ENCODE measurements at regions not wholly inside any gene's neighbourhood (a gene's known extent, or its start where the extent isn't known, plus 50 kb on each side); places are given as distances from the start of the nearest gene placed in this dataset.

DNA sequence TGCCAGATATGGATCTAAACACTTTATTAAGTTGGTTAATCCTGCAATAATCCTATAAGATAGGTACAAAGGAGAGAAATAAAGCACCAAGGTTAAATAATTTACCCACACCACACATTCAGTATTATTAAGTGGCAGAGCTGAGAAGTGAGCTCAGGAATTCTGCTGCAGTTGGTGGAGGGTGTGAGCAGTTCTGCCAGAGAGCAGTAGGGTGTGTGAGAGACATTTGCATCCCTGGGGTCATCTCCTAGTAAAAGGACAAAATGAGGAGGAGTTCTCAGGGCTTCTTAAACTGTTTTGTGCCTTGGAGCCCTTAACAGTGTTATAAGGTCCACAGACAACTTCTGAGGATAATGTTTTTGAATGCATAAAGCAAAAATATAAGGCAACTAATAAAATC lies 484.5 kb downstream of the TAFA4 start:
- no TSS peak for BruUV-seq (replicated peaks)
- H3K4me3 ChIP-seq (ENCODE audit: low read depth, low read length) = no peak overlapping the region
- DNase-seq = no peak
- ChIA-PET POLR2A (no interaction called here), CTCF (no interaction called here)
- TF ChIP-seq, protein P1, sequence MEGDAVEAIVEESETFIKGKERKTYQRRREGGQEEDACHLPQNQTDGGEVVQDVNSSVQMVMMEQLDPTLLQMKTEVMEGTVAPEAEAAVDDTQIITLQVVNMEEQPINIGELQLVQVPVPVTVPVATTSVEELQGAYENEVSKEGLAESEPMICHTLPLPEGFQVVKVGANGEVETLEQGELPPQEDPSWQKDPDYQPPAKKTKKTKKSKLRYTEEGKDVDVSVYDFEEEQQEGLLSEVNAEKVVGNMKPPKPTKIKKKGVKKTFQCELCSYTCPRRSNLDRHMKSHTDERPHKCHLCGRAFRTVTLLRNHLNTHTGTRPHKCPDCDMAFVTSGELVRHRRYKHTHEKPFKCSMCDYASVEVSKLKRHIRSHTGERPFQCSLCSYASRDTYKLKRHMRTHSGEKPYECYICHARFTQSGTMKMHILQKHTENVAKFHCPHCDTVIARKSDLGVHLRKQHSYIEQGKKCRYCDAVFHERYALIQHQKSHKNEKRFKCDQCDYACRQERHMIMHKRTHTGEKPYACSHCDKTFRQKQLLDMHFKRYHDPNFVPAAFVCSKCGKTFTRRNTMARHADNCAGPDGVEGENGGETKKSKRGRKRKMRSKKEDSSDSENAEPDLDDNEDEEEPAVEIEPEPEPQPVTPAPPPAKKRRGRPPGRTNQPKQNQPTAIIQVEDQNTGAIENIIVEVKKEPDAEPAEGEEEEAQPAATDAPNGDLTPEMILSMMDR (IDR thresholded peaks at IDR 0.05; ENCODE audit: insufficient read depth in 1 of 2, low read depth in 1 of 2, low read length in 1 of 2, severe bottlenecking in 1 of 2, unreplicated experiment in 1 of 2) = no peak
- no peaks in the 10 kb centered on the region for H3K27me3 ChIP-seq (replicated peaks; ENCODE audit: control insufficient read depth, insufficient read depth, low read length)
- Mint-ChIP-seq H3K4me1 (ENCODE audit: low read depth, unreplicated experiment) (no peaks in the 10 kb centered on the region), H3K4me3 (ENCODE audit: unreplicated experiment) (no peak overlapping the region), H3K27ac (ENCODE audit: unreplicated experiment) (no peak overlapping the region), H3K9me3 (ENCODE audit: unreplicated experiment) (no peaks in the 10 kb centered on the region), H3K36me3 (ENCODE audit: insufficient read depth, unreplicated experiment) (no peaks in the 10 kb centered on the region), H3K27me3 (ENCODE audit: insufficient read depth, unreplicated experiment) (peaks cover 8% of the 10 kb centered on the region)
- no peaks in the 10 kb centered on the region for H3K9me3 ChIP-seq
- intact Hi-C loops (cut with micrococcal nuclease; ENCODE audit: unreplicated experiment) = no loop called here
- H3K36me3 ChIP-seq (ENCODE audit: control insufficient read depth, insufficient read depth, low read length) = no peaks in the 10 kb centered on the region
- no peaks in the 10 kb centered on the region for H3K4me1 ChIP-seq

DNA sequence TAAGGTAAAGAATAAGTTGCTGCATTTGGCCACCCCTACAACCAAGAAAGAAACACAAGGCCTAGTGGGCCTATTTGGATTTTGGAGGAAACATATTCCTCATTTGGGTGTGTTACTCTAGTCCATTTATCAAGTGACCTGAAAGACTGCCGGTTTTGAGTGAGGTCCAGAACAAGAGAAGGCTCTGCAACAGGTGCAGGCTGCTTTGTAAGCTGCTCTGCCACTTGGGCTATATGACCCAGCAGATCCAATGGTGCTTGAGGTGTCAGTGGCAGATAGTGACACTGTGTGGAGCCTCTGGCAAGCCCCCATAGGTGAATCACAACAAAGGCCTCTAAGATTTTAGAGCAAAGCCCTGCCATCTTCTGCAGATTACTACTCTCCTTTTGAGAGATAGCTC lies 491.3 kb downstream of the TAFA4 start:
- Histone ChIP-seq H3K9me3 (no peaks in the 10 kb centered on the region), H3K4me1 (no peaks in the 10 kb centered on the region), H3K27me3 (replicated peaks; ENCODE audit: control insufficient read depth, insufficient read depth, low read length) (no peaks in the 10 kb centered on the region), H3K4me3 (ENCODE audit: low read depth, low read length) (no peak overlapping the region), H3K36me3 (ENCODE audit: control insufficient read depth, insufficient read depth, low read length) (no peaks in the 10 kb centered on the region)
- DNase-seq = no peak
- Mint-ChIP-seq H3K4me1 (ENCODE audit: low read depth, unreplicated experiment) (no peaks in the 10 kb centered on the region), H3K4me3 (ENCODE audit: unreplicated experiment) (no peak overlapping the region), H3K9me3 (ENCODE audit: unreplicated experiment) (peaks cover 10% of the 10 kb centered on the region), H3K27ac (ENCODE audit: unreplicated experiment) (no peak overlapping the region), H3K27me3 (ENCODE audit: insufficient read depth, unreplicated experiment) (peaks cover 5% of the 10 kb centered on the region), H3K36me3 (ENCODE audit: insufficient read depth, unreplicated experiment) (no peaks in the 10 kb centered on the region)
- ChIA-PET POLR2A (no interaction called here), CTCF (no interaction called here)
- TF ChIP-seq, protein P1 (IDR thresholded peaks at IDR 0.05; ENCODE audit: insufficient read depth in 1 of 2, low read depth in 1 of 2, low read length in 1 of 2, severe bottlenecking in 1 of 2, unreplicated experiment in 1 of 2) = no peak
- intact Hi-C loops (cut with micrococcal nuclease; ENCODE audit: unreplicated experiment) = no loop called here
- BruUV-seq (replicated peaks) = no TSS peak

DNA sequence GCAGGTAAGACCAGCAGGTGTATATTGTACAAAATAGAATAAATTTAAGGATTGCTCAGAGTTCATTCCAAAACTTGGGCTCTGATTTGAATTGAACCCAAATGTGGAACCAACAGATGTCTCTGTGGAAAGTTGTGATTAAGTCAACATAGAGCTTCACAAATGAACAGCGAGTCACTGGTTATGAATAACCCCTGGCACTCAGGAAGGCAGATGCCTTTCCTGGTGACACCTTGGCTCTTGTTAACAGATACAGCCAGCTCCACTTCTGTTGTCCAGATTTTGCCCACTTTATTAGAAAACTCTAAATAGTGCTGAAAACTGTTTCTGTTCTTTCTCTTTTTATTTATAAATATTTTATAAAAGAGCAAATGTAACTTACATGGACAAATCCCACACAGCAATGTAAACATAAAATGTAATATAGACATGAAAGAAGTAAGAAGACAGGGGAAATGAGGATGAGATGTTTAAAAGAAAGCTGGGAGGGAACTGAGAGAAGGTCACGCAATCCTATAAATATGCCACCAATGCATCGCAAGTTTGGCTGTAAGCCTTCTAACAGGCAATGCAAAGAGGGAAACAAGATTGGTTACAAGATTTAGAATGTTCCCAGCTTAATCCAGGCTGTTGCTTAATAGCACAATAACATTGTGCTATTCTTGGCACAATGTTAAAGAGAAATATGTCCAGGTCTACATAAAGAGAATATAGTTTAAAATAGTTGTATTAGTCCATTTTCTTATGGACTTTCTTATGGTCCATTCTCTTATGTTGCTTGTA lies 495.5 kb downstream of the TAFA4 start:
- ChIA-PET POLR2A (no interaction called here), CTCF (no interaction called here)
- H3K4me3 Mint-ChIP-seq (ENCODE audit: unreplicated experiment) = no peak overlapping the region
- no TSS peak for BruUV-seq (replicated peaks)
- no peaks in the 10 kb centered on the region for H3K4me1 ChIP-seq
- H3K9me3 Mint-ChIP-seq (ENCODE audit: unreplicated experiment) = peaks cover 10% of the 10 kb centered on the region
- H3K27me3 ChIP-seq (replicated peaks; ENCODE audit: control insufficient read depth, insufficient read depth, low read length) = no peaks in the 10 kb centered on the region; the same call in 1 of the 2 replicates
- peaks cover 6% of the 10 kb centered on the region for H3K27me3 Mint-ChIP-seq (ENCODE audit: insufficient read depth, unreplicated experiment)
- H3K9me3 ChIP-seq = no peaks in the 10 kb centered on the region
- no peak for DNase-seq
- no peaks in the 10 kb centered on the region for H3K36me3 Mint-ChIP-seq (ENCODE audit: insufficient read depth, unreplicated experiment)
- no peaks in the 10 kb centered on the region for H3K36me3 ChIP-seq (ENCODE audit: control insufficient read depth, insufficient read depth, low read length)
- no peak overlapping the region for H3K4me3 ChIP-seq (ENCODE audit: low read depth, low read length)
- TF ChIP-seq, protein P1 (IDR thresholded peaks at IDR 0.05; ENCODE audit: insufficient read depth in 1 of 2, low read depth in 1 of 2, low read length in 1 of 2, severe bottlenecking in 1 of 2, unreplicated experiment in 1 of 2) = no peak
- intact Hi-C loops (cut with micrococcal nuclease; ENCODE audit: unreplicated experiment) = no loop called here
- no peak overlapping the region for H3K27ac Mint-ChIP-seq (ENCODE audit: unreplicated experiment)
- H3K4me1 Mint-ChIP-seq (ENCODE audit: low read depth, unreplicated experiment) = no peaks in the 10 kb centered on the region
